Endothelial cell of hepatic sinusoid (primary cell): ENCODE measurements at regions not wholly inside any gene's neighbourhood (a gene's known extent, or its start where the extent isn't known, plus 50 kb on each side); places are given as distances from the start of the nearest gene placed in this dataset.
"Not testable (repeated sequence)": the region's sequence is repeated elsewhere in the genome, so short reads cannot be mapped to it uniquely, and the experiment has no call there.

Source experiments
- in situ Hi-C: cut with HindIII; loops from 2 replicates; pipeline ENCODE4 v1.10.0; 2017; ENCODE audit warnings: low sequenced_read_pairs

DNA sequence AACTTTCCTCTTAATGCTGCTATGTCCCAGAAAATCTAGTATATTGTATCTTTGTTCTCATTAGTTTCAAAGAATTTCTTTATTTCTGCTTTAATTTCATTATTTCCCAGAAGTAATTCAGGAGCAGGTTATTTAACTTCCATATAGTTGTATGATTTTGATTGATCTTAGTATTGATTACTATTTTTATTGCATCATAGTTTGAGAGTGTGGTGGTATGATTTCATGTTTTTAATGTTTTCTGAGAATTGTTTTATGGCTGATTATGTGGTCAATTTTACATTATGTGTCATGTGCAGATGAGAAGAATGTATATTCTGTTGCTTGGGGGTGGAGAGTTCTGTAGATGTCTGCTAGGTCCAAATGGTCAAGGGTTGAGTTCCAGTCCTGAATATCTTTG is 425.6 kb upstream of the RORB start:
- in situ Hi-C loops = no loop called here

DNA sequence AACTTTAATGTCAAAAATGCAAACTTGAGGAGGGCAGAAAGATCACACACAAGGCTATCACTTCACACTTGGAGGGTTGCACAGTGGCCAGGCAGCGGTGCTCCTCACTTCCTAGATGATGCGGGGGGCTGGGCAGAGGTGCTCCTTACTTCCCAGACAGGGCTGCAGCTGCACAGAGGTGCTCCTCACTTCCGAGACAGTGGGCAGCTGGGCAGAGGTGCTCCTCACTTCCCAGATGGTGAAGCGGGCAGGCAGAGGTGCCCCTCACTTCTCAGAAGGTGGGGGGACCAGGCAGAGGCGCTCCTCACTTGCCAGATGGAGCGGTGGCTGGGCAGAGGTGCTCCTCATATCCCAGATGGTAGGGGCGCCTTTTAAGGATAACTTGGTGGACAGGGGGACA is 423.2 kb upstream of the RORB start:
- in situ Hi-C loops = no loop called here

GRCh38 chr9:74078647-74079046 is 418.5 kb upstream of the RORB start:
- in situ Hi-C loops = no loop called here

DNA sequence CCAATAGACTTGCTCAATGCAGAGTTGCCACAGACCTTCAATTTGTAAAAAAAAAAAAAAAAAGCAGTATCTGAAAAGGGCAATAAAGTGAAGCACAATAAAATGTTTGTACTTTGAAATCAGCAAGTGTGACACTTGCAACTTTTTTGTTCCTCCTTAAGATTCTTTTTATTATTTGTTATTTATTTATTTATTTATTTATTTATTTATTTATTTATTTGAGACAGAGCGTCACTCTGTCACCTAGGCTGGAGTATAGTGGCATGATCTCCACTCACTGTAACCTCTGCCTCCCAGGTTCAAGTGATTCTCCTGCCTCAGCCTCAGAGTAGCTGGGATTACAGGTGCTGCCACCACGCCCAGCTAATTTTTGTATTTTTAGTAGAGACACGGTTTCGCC is 416.5 kb upstream of the RORB start:
- in situ Hi-C loops = not testable (repeated sequence)

DNA sequence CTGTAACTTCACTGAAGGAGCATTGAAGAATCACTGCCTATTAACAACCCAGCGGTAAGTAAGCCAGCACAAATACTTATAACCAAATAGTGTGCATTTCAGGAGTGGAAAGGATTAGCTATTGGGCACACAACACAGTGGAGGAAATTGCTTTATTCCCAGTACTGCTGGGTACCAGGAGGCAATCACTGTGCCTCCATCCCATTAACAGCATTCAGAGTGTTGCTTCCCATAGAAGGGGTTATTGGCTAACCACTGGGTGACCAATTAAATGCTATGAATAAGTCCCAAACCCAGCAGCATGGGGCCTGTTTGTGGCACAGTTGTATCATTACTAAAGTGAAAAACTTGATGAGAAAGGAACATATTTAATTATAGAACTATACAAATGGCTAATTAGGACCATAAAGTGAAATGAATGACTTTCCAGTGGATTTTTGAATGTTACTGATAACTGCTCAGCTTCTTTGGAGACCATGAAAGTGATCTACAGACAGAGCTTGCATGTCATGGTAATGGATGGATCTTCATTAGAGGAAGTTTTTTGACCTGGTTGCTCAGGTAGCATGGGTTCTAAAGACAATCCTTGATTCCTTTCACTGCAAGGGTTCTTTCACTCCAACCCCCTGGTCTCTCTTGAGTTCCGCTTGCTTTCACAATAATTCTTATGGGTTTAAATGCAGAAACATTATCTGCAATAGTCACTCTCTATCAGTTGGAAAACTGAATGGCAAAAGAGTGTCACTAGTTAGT is 413.3 kb upstream of the RORB start:
- in situ Hi-C loops = no loop called here

DNA sequence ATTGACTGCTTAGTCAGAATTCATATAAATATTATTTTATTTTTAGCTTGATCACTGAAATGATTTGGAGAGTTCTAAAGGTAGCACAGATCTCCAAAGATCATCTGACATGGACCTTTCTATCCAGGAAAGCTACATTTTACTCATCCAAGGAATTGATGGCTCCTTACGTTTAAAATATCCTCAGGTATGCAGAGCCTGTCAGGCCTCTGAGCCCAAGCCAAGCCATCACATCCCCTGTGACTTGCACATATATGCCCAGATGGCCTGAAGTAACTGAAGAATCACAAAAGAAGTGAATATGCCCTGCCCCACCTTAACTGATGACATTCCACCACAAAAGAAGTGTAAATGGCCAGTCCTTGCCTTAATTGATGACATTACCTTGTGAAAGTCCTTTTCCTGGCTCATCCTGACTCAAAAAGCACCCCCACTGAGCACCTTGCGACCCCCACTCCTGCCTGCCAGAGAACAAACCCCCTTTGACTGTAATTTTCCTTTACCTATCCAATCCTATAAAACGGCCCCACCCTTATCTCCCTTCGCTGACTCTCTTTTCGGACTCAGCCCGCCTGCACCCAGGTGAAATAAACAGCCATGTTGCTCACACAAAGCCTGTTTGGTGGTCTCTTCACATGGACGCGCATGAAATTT is 411.6 kb upstream of the RORB start:
- in situ Hi-C loops = not testable (repeated sequence)

- in situ Hi-C loops = not testable (repeated sequence)
Observed at GRCh38 chr9:74090921-74091320, 406.2 kb upstream of the RORB start.

- in situ Hi-C loops = no loop called here
Observed at GRCh38 chr9:74092491-74092834, 404.7 kb upstream of the RORB start.

DNA sequence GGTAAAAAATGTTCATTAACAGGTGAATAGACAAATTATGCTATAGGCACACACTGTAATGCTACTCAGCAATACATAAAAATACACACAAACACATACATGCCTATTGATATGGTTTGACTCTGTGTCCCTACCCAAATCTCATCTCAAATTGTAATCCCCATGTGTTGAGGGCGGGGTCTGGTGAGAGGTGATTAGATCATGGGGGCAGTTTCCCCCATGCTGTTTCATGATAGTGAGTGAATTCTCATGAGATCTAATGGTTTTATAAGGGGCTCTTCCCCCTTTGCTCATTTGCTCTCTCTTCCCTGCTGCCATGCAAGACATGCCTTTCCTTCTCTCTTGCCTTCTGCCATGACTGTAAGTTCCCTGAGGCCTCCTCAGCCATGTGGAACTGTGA is 403.1 kb upstream of the RORB start:
- in situ Hi-C loops = not testable (repeated sequence)

DNA sequence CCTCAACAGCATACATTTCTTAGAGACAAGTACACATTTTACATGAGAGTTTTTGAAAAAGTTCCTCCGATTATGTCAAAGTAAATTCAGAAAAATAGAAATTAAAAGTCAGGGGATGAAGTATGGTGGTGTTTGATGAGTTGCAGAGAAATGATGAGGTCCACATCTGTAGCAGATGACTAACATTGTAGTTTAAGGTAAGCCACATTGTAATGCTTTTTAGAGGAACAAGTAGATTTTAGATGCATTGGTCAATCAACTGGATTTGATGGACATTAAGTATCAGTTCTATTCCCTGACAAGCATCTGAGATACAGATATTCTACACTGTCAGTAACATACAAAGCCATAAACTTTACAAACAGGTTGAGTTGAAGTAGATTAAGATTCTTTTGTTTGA is 402.4 kb upstream of the RORB start:
- in situ Hi-C loops = no loop called here

DNA sequence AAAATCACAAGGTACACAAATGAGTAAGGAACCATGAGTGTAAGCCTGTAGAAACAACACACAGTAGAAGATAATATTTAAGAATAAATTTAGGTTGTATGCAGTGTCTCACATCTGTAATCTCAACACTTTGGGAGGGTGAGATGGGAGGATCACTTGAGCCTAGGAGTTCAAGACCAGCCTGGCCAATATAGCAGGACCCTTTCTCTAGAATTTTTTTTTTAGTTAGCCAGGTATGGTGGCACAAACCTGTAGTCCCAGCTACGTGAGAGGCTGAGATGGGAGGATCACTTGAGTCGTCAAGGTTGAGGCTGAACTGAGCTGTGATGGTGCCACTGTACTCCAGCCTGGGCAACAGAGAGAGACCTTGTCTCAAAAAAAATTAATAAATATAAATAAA is 401.2 kb upstream of the RORB start:
- in situ Hi-C loops = no loop called here

- in situ Hi-C loops = no loop called here
Observed at GRCh38 chr9:74096420-74096819, 400.7 kb upstream of the RORB start.

DNA sequence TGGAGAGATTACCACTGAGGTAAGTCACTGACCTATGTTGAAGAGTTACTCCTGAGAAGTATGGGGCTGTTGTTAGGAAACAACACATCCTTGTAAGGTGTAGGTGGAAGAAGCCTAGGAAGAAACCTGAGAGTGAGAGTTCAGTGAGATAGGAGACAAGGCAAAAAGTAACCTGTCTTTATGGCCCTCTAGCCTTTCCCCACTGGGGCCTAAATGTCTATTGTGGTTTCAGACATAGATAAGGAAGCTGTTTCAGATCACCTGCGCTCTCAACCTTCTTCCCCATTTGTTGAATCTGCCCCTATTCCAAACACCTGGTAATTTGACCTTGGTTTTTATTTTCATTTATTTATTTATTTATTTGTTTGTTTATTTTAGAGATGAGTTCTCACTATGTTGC is 397.1 kb upstream of the RORB start:
- in situ Hi-C loops = no loop called here

GRCh38 chr9:74102148-74102547 is 395.0 kb upstream of the RORB start:
- in situ Hi-C loops = not testable (repeated sequence)

DNA sequence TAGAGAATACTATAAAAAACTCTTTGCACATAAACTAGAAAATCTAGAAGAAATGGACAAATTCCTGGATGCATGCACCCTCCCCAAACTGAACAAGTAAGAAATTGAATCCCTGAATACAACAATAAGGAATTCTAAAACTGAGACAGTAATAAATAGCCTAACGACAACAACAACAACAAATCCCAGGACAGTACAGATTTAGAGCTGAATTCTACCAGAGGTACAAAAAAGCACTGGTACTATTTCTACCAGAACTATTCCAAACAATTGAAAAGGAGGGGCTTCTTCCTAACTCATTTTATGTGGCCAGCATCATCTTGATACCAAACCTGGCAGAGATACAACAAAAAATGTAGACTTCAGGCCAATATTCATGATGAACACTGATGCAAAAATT is 394.4 kb upstream of the RORB start:
- in situ Hi-C loops = no loop called here

DNA sequence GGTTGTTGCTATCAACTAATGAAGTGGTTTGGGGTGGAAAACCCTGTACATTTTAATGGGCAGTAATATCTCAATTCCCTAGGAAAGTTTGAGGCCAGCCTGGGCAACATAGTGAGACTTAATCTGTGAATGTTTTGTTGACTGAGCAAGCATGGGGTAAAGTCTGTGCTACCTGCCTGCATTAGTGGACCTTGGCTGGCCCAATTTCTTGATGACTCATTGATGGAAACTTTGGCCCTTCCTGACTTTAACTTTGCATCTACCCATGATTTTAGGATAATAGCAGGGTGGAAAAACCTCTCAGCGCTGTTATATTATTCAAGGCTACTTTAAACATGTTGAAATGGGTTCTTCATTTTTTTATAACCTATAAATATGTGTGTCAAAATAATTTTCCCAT is 389.4 kb upstream of the RORB start:
- in situ Hi-C loops = no loop called here

DNA sequence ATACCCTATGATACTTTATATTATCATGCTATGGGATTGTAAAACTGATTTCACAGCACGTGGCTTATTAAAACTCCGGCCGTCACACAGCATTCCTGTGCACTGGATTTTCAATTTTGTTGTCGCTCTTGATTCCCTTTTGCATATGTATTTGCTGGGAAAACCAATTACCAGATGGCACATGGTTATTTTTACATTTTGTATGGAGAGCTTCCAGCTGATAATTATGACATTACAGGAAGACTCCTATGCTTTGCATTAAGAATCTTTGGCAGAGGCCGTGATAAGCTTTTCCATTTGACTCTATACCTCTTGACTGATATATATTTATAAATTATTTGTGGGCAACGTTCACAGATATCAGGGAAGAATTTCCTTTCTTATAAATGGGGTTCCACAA is 381.2 kb upstream of the RORB start:
- in situ Hi-C loops = no loop called here

GRCh38 chr9:74117151-74117550 is 380.0 kb upstream of the RORB start:
- in situ Hi-C loops = no loop called here

- in situ Hi-C loops = no loop called here
Observed at GRCh38 chr9:74117731-74118130, 379.4 kb upstream of the RORB start.

- in situ Hi-C loops = no loop called here
Observed at GRCh38 chr9:74120061-74120460, 377.1 kb upstream of the RORB start.

DNA sequence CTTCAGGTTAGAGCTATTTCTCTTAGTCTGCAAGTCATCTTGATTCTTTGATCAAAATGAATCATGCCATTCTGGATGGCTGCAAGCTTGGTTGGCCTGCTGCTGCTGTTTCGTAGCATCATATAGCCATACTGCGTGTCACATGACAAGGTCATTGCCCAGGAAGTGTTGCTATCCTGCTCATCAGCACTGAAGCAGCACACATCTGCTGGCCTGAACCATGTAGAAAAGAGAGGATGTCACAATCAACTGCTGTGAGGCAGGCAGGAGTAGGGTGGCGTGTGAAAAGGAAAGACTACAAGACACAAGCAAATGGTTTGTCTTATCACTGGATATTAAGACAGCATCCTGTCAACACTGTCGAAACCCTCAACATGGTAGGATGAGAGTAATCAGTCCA is 376.7 kb upstream of the RORB start:
- in situ Hi-C loops = no loop called here

- in situ Hi-C loops = no loop called here
Observed at GRCh38 chr9:74122216-74122615, 374.9 kb upstream of the RORB start.

DNA sequence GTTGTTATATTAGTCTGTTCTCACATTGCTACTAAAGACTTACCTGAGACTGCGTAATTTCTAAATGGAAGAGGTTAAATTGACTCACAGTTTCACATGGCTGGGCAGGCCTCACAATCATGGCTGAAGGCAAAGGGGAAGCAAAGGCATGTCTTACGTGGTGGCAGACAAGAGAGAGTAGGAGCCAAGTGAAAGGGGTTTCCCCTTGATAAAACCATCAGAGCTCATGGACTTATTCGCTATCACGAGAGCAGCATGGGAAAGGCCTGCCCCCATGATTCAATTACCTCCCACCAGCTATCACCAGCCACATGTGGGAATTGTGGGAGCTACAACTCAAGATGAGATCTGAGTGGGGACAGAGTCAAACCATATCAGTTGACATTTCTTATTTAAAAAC is 374.5 kb upstream of the RORB start:
- in situ Hi-C loops = no loop called here
